PC-3 (cell line): ENCODE measurements at regions not wholly inside any gene's neighbourhood (a gene's known extent, or its start where the extent isn't known, plus 50 kb on each side); places are given as distances from the start of the nearest gene placed in this dataset.
"Not testable (repeated sequence)": the region's sequence is repeated elsewhere in the genome, so short reads cannot be mapped to it uniquely, and the experiment has no call there.

ENCODE experiments used
- ATAC-seq: fragments of 200-7000 bp; cut with Tn5 transposase; 2 replicates; pipeline ENCODE4 v1.9.1; 2020; ENCODE audit warnings: mild to moderate bottlenecking, moderate library complexity
- BruUV-seq: library from RNA; stranded (reverse); fragments of 400-500 nt; replicated peaks from 2 replicates; lab custom pipeline; 2021; lab: Mats Ljungman, UMichigan
- CTCF ChIA-PET: fragments of 300-600 bp; sonication (Branson Sonifier 250); formaldehyde crosslinking; loops from one replicate; lab custom pipeline; 2022; ENCODE audit warnings: antibody characterized with exemption; lab: Charles Lee
- POLR2A ChIA-PET: fragments of 300-600 bp; sonication (Branson Sonifier 250); formaldehyde crosslinking; loops from one replicate; lab custom pipeline; 2022; ENCODE audit warnings: antibody characterized with exemption; ENCODE audit not compliant: unreplicated experiment; lab: Charles Lee
- DNase-seq: peaks from one replicate; pipeline ENCODE4 v3.0.0-alpha.2; 2015
- H2AFZ ChIP-seq: fragments of 300-600 bp; sonication (generic); 2 replicates; pipeline ENCODE4 v1.6.0; 2016; ENCODE audit warnings: antibody characterized with exemption, low read length
- H3F3A ChIP-seq: fragments of 300-600 bp; sonication (generic); one replicate; pipeline ENCODE4 v1.6.0; 2017; ENCODE audit warnings: antibody characterized with exemption, low read length, control low read depth, mild to moderate bottlenecking; ENCODE audit not compliant: unreplicated experiment
- H3K27ac ChIP-seq: fragments of 300-600 bp; sonication (generic); 2 replicates; pipeline ENCODE4 v1.5.1; 2016; ENCODE audit warnings: mild to moderate bottlenecking, low read length
- H3K27me3 ChIP-seq: fragments of 300-600 bp; sonication (generic); 2 replicates; pipeline ENCODE4 v1.6.1; 2016; ENCODE audit warnings: low read length, mixed read lengths
- H3K36me3 ChIP-seq: fragments of 300-600 bp; sonication (generic); 2 replicates; pipeline ENCODE4 v1.6.1; 2016; ENCODE audit warnings: low read depth, mixed run types, low read length, mixed read lengths
- H3K4me1 ChIP-seq: fragments of 300-600 bp; sonication (generic); 2 replicates; pipeline ENCODE4 v1.5.1; 2016; ENCODE audit warnings: low read length; ENCODE audit not compliant: insufficient read depth
- H3K4me2 ChIP-seq: fragments of 300-600 bp; sonication (generic); 2 replicates; pipeline ENCODE4 v1.6.0; 2016; ENCODE audit warnings: low read length
- H3K4me3 ChIP-seq: fragments of 300-600 bp; sonication (generic); 2 replicates; pipeline ENCODE4 v1.5.1; 2016; ENCODE audit warnings: mild to moderate bottlenecking, low read length, mixed read lengths
- H3K79me2 ChIP-seq: fragments of 300-600 bp; sonication (generic); 2 replicates; pipeline ENCODE4 v1.6.1; 2017; ENCODE audit warnings: low read length, mixed read lengths
- H3K9ac ChIP-seq: fragments of 300-600 bp; sonication (generic); 2 replicates; pipeline ENCODE4 v1.6.0; 2016; ENCODE audit warnings: mild to moderate bottlenecking, low read length
- H3K9me2 ChIP-seq: fragments of 300-600 bp; sonication (generic); replicated peaks from 2 replicates; pipeline ENCODE4 v1.6.1; 2016; ENCODE audit warnings: mixed run types, low read length, mixed read lengths
- H3K9me3 ChIP-seq: fragments of 300-600 bp; sonication (generic); 2 replicates; pipeline ENCODE4 v1.6.1; 2016; ENCODE audit warnings: low read length, mixed read lengths
- H4K20me1 ChIP-seq: fragments of 300-600 bp; sonication (generic); 2 replicates; pipeline ENCODE4 v1.6.1; 2016; ENCODE audit warnings: low read length, mixed read lengths
- EZH2 ChIP-seq: fragments of 300-600 bp; sonication (generic); IDR thresholded peaks from one replicate; pipeline ENCODE4 v1.6.1; 2017; ENCODE audit warnings: antibody characterized with exemption, mild to moderate bottlenecking, low read length; ENCODE audit not compliant: unreplicated experiment
- EZH2phosphoT487 ChIP-seq: fragments of 300-600 bp; sonication (generic); IDR thresholded peaks from 2 replicates; pipeline ENCODE4 v1.6.1; 2018; ENCODE audit warnings: mild to moderate bottlenecking, antibody characterized with exemption, low read length, borderline replicate concordance
- intact Hi-C: fragments of 100-400 bp; cut with micrococcal nuclease; formaldehyde crosslinking; loops from 2 replicates; pipeline ENCODE4 v1.9.0; 2023
- TF ChIP-seq, protein P1 (sequence below): fragments of 300-600 bp; sonication (generic); conservative IDR thresholded peaks from 2 replicates; pipeline ENCODE4 v1.5.1; 2017; ENCODE audit warnings: antibody characterized with exemption, low read depth, mild to moderate bottlenecking, low read length

DNA sequence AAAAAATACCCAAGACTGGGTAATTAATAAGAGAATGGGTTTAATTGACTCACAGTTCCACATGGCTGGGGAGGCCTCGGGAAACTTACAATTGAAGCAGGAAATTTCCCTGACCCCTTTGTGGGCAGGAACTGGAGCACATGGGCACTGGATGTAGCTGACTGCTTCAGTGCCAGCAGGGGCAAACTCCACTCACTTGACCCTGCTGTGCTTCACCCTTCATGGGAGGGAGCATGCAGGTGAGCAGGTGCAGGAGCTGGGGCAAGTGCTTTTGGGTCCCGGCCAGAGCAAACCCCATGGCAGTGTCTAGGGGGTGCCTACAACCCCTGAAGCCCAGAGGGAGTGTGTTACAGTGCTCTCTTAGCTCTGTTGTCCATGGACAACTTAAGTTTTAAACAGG lies 132.6 kb downstream of the AKR1D1 start:
- Histone ChIP-seq H3K9me2 (no peaks in the 10 kb centered on the region), H3K9me3 (no peaks in the 10 kb centered on the region), H3K4me3 (no peak overlapping the region), H3K27me3 (no peaks in the 10 kb centered on the region), H3K9ac (no peak overlapping the region), H3K36me3 (no peaks in the 10 kb centered on the region), H3F3A (no peaks in the 10 kb centered on the region), H4K20me1 (no peaks in the 10 kb centered on the region), H3K4me1 (no peaks in the 10 kb centered on the region), H3K79me2 (no peaks in the 10 kb centered on the region), H2AFZ (no peak overlapping the region), H3K4me2 (no peak overlapping the region), H3K27ac (no peak overlapping the region)
- POLR2A ChIA-PET = no interaction called here
- no TSS peak for BruUV-seq
- CTCF ChIA-PET = no interaction called here
- intact Hi-C loops = no loop called here
- TF ChIP-seq, protein P1, sequence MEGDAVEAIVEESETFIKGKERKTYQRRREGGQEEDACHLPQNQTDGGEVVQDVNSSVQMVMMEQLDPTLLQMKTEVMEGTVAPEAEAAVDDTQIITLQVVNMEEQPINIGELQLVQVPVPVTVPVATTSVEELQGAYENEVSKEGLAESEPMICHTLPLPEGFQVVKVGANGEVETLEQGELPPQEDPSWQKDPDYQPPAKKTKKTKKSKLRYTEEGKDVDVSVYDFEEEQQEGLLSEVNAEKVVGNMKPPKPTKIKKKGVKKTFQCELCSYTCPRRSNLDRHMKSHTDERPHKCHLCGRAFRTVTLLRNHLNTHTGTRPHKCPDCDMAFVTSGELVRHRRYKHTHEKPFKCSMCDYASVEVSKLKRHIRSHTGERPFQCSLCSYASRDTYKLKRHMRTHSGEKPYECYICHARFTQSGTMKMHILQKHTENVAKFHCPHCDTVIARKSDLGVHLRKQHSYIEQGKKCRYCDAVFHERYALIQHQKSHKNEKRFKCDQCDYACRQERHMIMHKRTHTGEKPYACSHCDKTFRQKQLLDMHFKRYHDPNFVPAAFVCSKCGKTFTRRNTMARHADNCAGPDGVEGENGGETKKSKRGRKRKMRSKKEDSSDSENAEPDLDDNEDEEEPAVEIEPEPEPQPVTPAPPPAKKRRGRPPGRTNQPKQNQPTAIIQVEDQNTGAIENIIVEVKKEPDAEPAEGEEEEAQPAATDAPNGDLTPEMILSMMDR = no peak
- TF ChIP-seq EZH2 (no peak), EZH2phosphoT487 (no peak)
- no peak for ATAC-seq
- DNase-seq = no peak

DNA sequence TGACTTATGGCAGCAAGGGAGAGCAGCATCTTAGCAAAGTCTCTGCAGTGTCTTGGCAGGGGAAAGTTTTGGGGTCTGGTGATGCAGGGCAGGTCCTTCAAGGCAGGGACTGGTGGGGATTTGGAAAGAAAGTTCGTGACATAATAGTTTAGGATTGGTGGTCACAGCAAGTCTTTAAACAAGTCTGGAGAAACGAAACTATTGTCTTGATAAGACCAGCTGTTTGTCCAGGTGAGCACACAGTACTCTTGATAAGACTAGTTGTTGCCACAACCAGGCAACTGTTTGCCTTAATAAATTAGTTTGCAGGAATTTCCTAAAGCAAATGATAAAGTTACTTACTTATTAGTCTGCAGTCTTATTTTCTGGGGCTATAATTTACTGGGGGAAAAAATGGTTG lies 136.1 kb downstream of the AKR1D1 start:
- no peaks in the 10 kb centered on the region for H3K36me3 ChIP-seq
- no peaks in the 10 kb centered on the region for H3F3A ChIP-seq
- H2AFZ ChIP-seq = no peak overlapping the region
- ChIA-PET CTCF (no interaction called here), POLR2A (no interaction called here)
- intact Hi-C loops = no loop called here
- no peaks in the 10 kb centered on the region for H4K20me1 ChIP-seq
- ATAC-seq (no peak), DNase-seq (no peak)
- no peaks in the 10 kb centered on the region for H3K9me2 ChIP-seq
- no peaks in the 10 kb centered on the region for H3K27me3 ChIP-seq
- H3K4me3 ChIP-seq = no peak overlapping the region
- no peak overlapping the region for H3K9ac ChIP-seq
- no peaks in the 10 kb centered on the region for H3K9me3 ChIP-seq
- H3K4me2 ChIP-seq = no peak overlapping the region
- no peaks in the 10 kb centered on the region for H3K4me1 ChIP-seq
- H3K79me2 ChIP-seq = no peaks in the 10 kb centered on the region
- no peak overlapping the region for H3K27ac ChIP-seq
- BruUV-seq = no TSS peak
- TF ChIP-seq EZH2 = no peak
- no peak for TF ChIP-seq EZH2phosphoT487
- TF ChIP-seq, protein P1 = no peak

DNA sequence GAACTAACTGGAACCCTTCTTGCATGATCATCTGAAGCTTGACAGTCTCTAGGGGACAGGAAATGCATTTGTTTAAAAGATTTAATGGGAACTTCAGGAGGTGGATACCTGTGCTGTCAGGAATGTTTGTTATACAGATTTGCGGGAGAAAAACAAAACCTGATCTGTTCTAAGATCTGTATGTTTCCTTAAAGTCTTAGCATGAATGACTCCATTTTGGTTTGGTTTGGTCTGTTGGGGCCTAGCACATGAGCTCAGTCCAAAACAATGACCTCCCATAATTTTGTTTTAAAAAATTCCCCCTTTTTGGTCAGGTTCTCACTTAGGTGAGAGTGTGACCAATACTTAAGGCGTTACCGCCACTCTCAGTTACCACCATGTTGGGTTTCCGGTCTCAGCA lies 138.7 kb downstream of the AKR1D1 start:
- Histone ChIP-seq H3K79me2 (no peaks in the 10 kb centered on the region), H2AFZ (no peak overlapping the region), H3K27ac (no peak overlapping the region), H3K36me3 (no peaks in the 10 kb centered on the region), H3K9me2 (no peaks in the 10 kb centered on the region), H3K9ac (no peak overlapping the region), H3F3A (no peaks in the 10 kb centered on the region), H4K20me1 (no peaks in the 10 kb centered on the region), H3K4me2 (no peak overlapping the region), H3K9me3 (no peaks in the 10 kb centered on the region), H3K27me3 (no peaks in the 10 kb centered on the region), H3K4me1 (no peaks in the 10 kb centered on the region), H3K4me3 (no peak overlapping the region)
- no peak for DNase-seq
- no peak for ATAC-seq
- POLR2A ChIA-PET = no interaction called here
- no TSS peak for BruUV-seq
- CTCF ChIA-PET = no interaction called here
- no peak for TF ChIP-seq EZH2phosphoT487
- TF ChIP-seq, protein P1 = no peak
- TF ChIP-seq EZH2 = no peak
- intact Hi-C loops = no loop called here

DNA sequence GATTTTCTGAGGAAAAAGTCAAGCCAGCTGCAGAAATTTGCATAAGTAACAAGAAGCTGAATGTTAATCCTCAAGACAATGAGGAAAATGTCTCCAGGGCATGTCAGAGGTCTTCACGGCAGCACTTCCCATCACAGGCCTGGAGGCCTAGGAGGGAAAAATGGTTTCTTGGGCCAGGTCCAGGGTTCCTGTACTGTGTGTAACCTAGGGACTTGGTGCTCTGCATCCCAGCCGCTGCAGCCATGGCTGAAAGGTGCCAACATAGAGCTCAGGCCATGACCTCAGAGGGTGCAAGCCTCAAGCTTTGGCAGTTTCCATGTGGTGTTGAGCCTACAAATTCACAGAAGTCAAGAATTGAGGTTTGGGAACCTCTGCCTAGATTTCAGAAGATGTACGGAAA lies 144.1 kb downstream of the AKR1D1 start:
- H3K4me3 ChIP-seq, H3F3A ChIP-seq, H3K4me1 ChIP-seq, H3K79me2 ChIP-seq, H3K27me3 ChIP-seq, H4K20me1 ChIP-seq, H3K4me2 ChIP-seq, intact Hi-C loops, POLR2A ChIA-PET, H2AFZ ChIP-seq, CTCF ChIA-PET, H3K9me2 ChIP-seq, H3K9me3 ChIP-seq, BruUV-seq, H3K27ac ChIP-seq, DNase-seq, H3K36me3 ChIP-seq, ATAC-seq, H3K9ac ChIP-seq: not testable (repeated sequence)
